ENCODE measurements at regions not wholly inside any gene's neighbourhood (a gene's known extent, or its start where the extent isn't known, plus 50 kb on each side); places are given as distances from the start of the nearest gene placed in this dataset.

DNA sequence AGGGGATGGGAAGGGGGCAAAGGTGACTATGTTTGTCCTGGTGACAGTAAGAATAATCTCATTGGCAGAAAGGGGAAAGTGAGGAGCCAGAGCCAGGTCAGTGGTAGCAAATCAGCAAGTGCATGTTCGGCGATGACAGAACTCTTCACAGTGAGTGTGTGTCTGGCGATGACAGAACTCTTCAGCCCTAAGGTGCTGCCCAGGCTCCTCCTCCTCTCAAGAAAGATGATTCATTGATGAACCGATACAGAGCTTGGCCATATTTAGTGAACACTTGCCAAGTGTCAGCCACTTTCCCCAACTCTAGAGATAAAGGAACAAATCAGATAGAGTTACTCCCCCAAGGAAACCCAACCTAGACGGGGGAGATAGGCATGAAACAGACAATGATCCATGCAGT is 199.3 kb upstream of the UBL3 start:
- Histone ChIP-seq H3K9me3 (no peaks in the 10 kb centered on the region), H3K4me3 (no peak overlapping the region), H3K4me1 (no peaks in the 10 kb centered on the region), H3K27me3 (no peaks in the 10 kb centered on the region), H3K27ac (no peak overlapping the region), H3K36me3 (no peaks in the 10 kb centered on the region)
- peak in 1 of 2 donors; percentile 24 for DNase-seq (ENCODE audit: low spot score in 2 of 2)
- intact Hi-C loops (cut with DNase I; ENCODE audit: low total_unique reads), result no loop called here
- no peak for TF ChIP-seq POLR2A (IDR thresholded peaks at IDR 0.05)
- TF ChIP-seq POLR2AphosphoS5 (IDR thresholded peaks at IDR 0.05), result no peak
- TF ChIP-seq, protein P1, sequence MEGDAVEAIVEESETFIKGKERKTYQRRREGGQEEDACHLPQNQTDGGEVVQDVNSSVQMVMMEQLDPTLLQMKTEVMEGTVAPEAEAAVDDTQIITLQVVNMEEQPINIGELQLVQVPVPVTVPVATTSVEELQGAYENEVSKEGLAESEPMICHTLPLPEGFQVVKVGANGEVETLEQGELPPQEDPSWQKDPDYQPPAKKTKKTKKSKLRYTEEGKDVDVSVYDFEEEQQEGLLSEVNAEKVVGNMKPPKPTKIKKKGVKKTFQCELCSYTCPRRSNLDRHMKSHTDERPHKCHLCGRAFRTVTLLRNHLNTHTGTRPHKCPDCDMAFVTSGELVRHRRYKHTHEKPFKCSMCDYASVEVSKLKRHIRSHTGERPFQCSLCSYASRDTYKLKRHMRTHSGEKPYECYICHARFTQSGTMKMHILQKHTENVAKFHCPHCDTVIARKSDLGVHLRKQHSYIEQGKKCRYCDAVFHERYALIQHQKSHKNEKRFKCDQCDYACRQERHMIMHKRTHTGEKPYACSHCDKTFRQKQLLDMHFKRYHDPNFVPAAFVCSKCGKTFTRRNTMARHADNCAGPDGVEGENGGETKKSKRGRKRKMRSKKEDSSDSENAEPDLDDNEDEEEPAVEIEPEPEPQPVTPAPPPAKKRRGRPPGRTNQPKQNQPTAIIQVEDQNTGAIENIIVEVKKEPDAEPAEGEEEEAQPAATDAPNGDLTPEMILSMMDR (IDR thresholded peaks at IDR 0.05), result no peak

DNA sequence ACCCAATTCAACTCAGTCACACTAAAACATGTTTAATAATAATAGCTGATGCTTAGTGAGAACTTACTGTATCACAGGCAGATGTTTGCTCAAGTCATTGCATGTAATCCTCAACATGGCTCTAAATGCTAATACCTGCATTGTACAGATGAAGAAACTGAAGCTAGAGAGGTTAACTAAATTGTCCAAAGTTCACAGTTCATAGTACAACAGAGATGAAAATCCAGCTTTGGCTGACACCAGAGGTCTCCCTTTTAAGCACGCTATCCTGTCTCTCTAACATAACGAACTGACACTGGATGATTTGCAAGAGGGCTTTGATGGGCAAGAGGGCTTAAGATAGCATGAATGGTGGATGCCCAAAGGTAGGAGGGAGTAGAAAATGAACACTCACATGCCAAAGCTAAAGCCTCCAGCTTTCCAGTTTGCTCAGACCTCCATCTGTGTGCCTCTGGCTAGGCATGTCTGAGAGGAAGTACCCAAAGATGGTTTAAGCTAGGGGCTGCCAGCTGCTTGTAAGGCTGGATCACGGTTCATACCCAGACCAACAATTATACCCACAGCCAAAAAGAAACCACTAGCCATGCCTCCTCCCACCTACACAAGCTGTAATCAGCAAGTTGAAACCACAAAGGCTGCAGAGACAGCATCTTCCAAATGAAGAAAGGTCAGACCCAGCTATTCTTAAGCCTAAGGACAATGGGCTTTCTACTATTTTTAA is 196.9 kb upstream of the UBL3 start:
- DNase-seq (ENCODE audit: low spot score in 2 of 2), result no peak
- no peak overlapping the region for H3K27ac ChIP-seq
- no peaks in the 10 kb centered on the region for H3K36me3 ChIP-seq
- H3K27me3 ChIP-seq, result no peaks in the 10 kb centered on the region
- no peak overlapping the region for H3K4me3 ChIP-seq
- no peaks in the 10 kb centered on the region for H3K9me3 ChIP-seq
- TF ChIP-seq POLR2AphosphoS5 (IDR thresholded peaks at IDR 0.05) (no peak), POLR2A (IDR thresholded peaks at IDR 0.05) (no peak)
- TF ChIP-seq, protein P1 (IDR thresholded peaks at IDR 0.05), result no peak
- intact Hi-C loops (cut with DNase I; ENCODE audit: low total_unique reads), result no loop called here
- no peaks in the 10 kb centered on the region for H3K4me1 ChIP-seq

DNA sequence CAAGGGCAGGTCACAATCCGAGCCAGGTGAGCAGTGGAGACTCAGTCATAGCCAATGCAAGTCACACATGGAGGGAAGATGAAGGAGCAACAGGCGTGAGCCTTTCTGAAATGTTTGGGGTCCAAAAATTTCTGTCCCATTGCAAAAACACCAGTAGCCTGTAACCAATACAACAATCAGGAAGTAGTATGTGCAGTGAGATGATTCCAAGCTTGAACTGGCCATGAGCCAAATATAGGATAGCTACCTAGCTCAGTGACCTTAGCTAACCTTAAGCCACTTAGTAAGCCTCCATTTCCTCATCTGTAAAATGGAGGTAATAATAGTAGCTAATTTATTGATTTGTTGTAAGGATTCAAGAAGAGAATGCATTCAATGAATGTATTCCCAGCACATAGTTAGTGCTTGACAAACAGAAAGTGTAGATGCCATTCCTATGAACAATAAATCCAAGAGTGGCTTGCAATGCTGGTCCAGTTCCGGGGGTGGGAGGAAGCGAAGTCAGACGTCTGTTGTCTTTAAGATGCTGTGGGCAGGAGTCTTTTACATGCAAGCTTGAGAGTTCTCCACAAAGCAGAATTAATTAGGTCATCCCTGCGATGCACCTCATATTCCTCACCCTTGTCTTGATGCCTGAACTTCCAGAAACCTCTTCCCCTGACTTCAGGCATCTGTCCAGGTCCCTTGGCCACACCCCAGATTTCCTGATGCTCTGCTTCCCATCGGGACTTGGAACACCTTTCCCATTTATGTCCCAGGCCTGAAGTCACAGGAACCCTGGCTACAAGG is 195.7 kb upstream of the UBL3 start:
- Histone ChIP-seq H3K36me3 (no peaks in the 10 kb centered on the region), H3K9me3 (no peaks in the 10 kb centered on the region), H3K27ac (no peak overlapping the region), H3K4me1 (no peaks in the 10 kb centered on the region), H3K27me3 (no peaks in the 10 kb centered on the region), H3K4me3 (no peak overlapping the region)
- TF ChIP-seq POLR2AphosphoS5 (IDR thresholded peaks at IDR 0.05) (no peak), POLR2A (IDR thresholded peaks at IDR 0.05) (no peak)
- TF ChIP-seq, protein P1 (IDR thresholded peaks at IDR 0.05), result no peak
- no peak for DNase-seq (ENCODE audit: low spot score in 2 of 2)
- intact Hi-C loops (cut with DNase I; ENCODE audit: low total_unique reads), result no loop called here

DNA sequence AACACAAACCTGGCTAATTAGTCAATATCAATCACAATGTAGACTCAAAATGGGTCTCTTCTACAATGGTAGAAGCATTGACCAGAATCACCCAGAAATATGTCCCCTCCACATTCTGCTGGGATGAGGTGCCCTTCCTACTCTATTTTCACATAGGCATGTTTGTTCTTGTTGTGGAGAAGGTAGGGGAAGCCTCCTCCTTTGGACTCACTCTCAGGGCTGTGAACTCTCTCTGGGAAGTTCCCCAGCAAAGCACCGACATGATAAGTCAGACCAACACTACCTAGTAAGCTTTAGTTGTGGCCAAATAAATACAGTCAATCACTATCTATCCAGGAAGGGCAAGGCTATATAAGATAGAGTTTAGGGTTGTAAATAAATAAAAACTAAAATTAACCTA is 194.5 kb upstream of the UBL3 start:
- Histone ChIP-seq H3K27me3 (peaks cover 0 to under 1% of the 10 kb centered on the region in 2 donors), H3K4me3 (no peak overlapping the region), H3K27ac (no peak overlapping the region), H3K4me1 (no peaks in the 10 kb centered on the region), H3K36me3 (no peaks in the 10 kb centered on the region), H3K9me3 (no peaks in the 10 kb centered on the region)
- TF ChIP-seq, protein P1 (IDR thresholded peaks at IDR 0.05), result no peak
- TF ChIP-seq POLR2A (IDR thresholded peaks at IDR 0.05) (no peak), POLR2AphosphoS5 (IDR thresholded peaks at IDR 0.05) (no peak)
- intact Hi-C loops (cut with DNase I; ENCODE audit: low total_unique reads), result no loop called here
- DNase-seq (ENCODE audit: low spot score in 2 of 2), result no peak

GRCh38 chr13:30043631-30043925 is 193.2 kb upstream of the UBL3 start:
- H3K27me3 ChIP-seq, result peaks cover 0 to 7% of the 10 kb centered on the region in 2 donors
- H3K9me3 ChIP-seq, result no peaks in the 10 kb centered on the region
- no peaks in the 10 kb centered on the region for H3K4me1 ChIP-seq
- no peaks in the 10 kb centered on the region for H3K36me3 ChIP-seq
- TF ChIP-seq, protein P1 (IDR thresholded peaks at IDR 0.05), result no peak
- TF ChIP-seq POLR2A (IDR thresholded peaks at IDR 0.05) (no peak), POLR2AphosphoS5 (IDR thresholded peaks at IDR 0.05) (no peak)
- H3K27ac ChIP-seq, result no peak overlapping the region
- H3K4me3 ChIP-seq, result no peak overlapping the region
- intact Hi-C loops (cut with DNase I; ENCODE audit: low total_unique reads), result no loop called here
- no peak for DNase-seq (ENCODE audit: low spot score in 2 of 2)

All from breast epithelium (tissue), 4 donors.